ENCODE measurements at regions not wholly inside any gene's neighbourhood (a gene's known extent, or its start where the extent isn't known, plus 50 kb on each side); places are given as distances from the start of the nearest gene placed in this dataset.

DNA sequence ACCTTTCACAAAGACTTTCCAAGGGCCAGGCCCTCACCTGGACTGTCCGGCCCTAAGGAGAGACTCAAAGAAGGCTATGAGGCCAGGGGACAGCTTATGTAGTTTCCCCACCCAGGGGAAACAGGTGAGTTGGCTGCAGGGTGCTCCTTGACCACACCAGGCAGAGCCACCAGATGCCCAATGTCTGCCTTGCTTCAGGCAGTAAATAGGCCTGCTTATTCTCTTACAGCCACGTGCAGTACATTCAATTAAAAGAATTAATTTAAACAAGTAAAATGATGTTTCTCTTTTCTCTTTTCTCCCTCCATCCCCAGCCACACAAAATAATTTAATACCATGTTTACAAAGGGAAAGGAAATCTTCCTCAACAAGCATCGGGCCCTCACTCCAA is 66.6 kb upstream of the ABLIM1 start:
- DNase-seq (no peak), ATAC-seq (no peak)
- no peaks in the 10 kb centered on the region for H3K36me3 ChIP-seq
- peaks cover 0 to 84% (median 49%) of the 10 kb centered on the region in 9 donors for H3K4me1 ChIP-seq
- 80 to 84% methylated on average over 3 of the region's 3 CpGs for WGBS, 2 donors
- H3K27ac ChIP-seq = peak overlapping the region in 4 of 10 donors; percentile 4 to 93 (median 22)
- intact Hi-C loops (cut with DNase I) = loop anchor here in 1 of 10 donors (5.0 kb wide), 1 partner anchor 33 kb away; no protein-coding TSS in a partner anchor
- H3K4me3 ChIP-seq = no peak overlapping the region
- H3K9me3 ChIP-seq = no peaks in the 10 kb centered on the region
- TF ChIP-seq, protein P1, sequence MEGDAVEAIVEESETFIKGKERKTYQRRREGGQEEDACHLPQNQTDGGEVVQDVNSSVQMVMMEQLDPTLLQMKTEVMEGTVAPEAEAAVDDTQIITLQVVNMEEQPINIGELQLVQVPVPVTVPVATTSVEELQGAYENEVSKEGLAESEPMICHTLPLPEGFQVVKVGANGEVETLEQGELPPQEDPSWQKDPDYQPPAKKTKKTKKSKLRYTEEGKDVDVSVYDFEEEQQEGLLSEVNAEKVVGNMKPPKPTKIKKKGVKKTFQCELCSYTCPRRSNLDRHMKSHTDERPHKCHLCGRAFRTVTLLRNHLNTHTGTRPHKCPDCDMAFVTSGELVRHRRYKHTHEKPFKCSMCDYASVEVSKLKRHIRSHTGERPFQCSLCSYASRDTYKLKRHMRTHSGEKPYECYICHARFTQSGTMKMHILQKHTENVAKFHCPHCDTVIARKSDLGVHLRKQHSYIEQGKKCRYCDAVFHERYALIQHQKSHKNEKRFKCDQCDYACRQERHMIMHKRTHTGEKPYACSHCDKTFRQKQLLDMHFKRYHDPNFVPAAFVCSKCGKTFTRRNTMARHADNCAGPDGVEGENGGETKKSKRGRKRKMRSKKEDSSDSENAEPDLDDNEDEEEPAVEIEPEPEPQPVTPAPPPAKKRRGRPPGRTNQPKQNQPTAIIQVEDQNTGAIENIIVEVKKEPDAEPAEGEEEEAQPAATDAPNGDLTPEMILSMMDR (IDR thresholded peaks at IDR 0.05) = no peak
- no peaks in the 10 kb centered on the region for H3K27me3 ChIP-seq

GRCh38 chr10:114726820-114727271 is 68.8 kb upstream of the ABLIM1 start:
- H3K4me3 ChIP-seq = no peak overlapping the region
- ATAC-seq = no peak
- no peaks in the 10 kb centered on the region for H3K9me3 ChIP-seq
- intact Hi-C loops (cut with DNase I) = no loop called here
- DNase-seq = no peak
- TF ChIP-seq, protein P1 (IDR thresholded peaks at IDR 0.05) = no peak
- H3K36me3 ChIP-seq = no peaks in the 10 kb centered on the region
- WGBS, 2 donors = 69 to 78% methylated on average over 3 of the region's 3 CpGs
- H3K27ac ChIP-seq = peak overlapping the region in 6 of 10 donors; percentile 10 to 69 (median 33)
- H3K27me3 ChIP-seq = no peaks in the 10 kb centered on the region
- peaks cover 0 to 75% (median 42%) of the 10 kb centered on the region in 9 donors for H3K4me1 ChIP-seq

GRCh38 chr10:114728325-114728724 is 70.2 kb upstream of the ABLIM1 start:
- Histone ChIP-seq H3K36me3 (no peaks in the 10 kb centered on the region), H3K9me3 (no peaks in the 10 kb centered on the region), H3K4me1 (peaks cover 0 to 65% (median 30%) of the 10 kb centered on the region in 9 donors), H3K27me3 (no peaks in the 10 kb centered on the region), H3K27ac (peak overlapping the region in 3 of 10 donors; percentile 18 to 69 (median 30)), H3K4me3 (no peak overlapping the region)
- DNase-seq = no peak
- no peak for ATAC-seq
- intact Hi-C loops (cut with DNase I) = no loop called here
- TF ChIP-seq, protein P1 (IDR thresholded peaks at IDR 0.05) = no peak
- WGBS, 2 donors = 90 to 94% methylated on average over 4 of the region's 4 CpGs

GRCh38 chr10:114729103-114729659 is 71.1 kb upstream of the ABLIM1 start:
- WGBS, 2 donors = 55 to 58% methylated on average over 3 of the region's 3 CpGs
- TF ChIP-seq, protein P1 (IDR thresholded peaks at IDR 0.05) = no peak
- H3K36me3 ChIP-seq = no peaks in the 10 kb centered on the region
- peak overlapping the region in 8 of 10 donors; percentile 18 to 69 (median 40) for H3K27ac ChIP-seq
- ATAC-seq = peak in 1 of 8 donors; percentile 19
- H3K4me3 ChIP-seq = no peak overlapping the region
- H3K9me3 ChIP-seq = no peaks in the 10 kb centered on the region
- no peaks in the 10 kb centered on the region for H3K27me3 ChIP-seq
- intact Hi-C loops (cut with DNase I) = no loop called here
- no peak for DNase-seq
- H3K4me1 ChIP-seq = peaks cover 0 to 65% (median 34%) of the 10 kb centered on the region in 9 donors
